ENCODE measurements at regions not wholly inside any gene's neighbourhood (a gene's known extent, or its start where the extent isn't known, plus 50 kb on each side); places are given as distances from the start of the nearest gene placed in this dataset.

DNA sequence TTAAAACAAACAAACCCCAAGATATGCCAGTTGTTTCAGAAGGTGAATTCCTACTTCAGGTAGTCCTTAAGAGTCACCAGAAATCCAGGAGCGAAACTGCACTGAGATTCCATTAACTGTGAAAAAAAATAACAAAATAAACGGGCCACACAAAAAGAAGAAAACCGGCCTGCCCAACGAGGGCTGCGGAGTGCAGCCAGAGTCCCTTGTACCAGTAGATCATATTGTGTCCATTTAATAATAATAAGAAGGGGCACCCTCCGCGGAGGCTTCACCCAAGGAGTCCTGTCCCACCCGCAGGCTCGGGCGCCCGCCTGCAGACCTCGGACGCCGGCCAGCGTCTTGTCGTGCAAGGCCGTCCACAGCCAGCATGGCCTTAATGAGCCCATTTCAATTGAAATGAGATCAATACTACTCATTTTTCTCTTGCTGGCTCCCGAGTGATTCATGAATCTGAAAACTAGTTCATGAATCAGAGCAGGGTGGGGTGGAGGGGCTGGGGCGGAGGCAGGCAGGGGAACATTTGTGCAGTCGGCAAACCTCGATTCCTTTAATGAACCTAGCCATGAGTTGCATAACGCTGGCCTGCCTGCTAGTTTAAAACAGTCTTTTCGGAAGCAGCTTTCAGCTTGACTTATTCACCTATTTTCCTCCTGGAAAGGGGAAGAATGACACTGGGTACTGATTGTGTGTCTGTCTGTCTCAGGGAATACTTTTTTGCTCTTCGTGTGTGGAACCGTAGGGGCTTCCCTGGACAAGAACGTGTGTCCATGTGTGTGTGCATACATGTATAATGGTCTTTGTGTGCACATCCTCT, 113.1 kb upstream of the IRF2BP2 start:
- ATAC-seq, result peak; percentile 4
- TF ChIP-seq ELF1 (tag; IDR thresholded peaks at IDR 0.05) (no peak), ZNF274 (IDR thresholded peaks at IDR 0.05; ENCODE audit: borderline replicate concordance, low read depth, low read length) (no peak), FUS (optimal IDR thresholded peaks at IDR 0.05; ENCODE audit: low read depth, low read length) (no peak), IFI16 (CRISPR knock-in tag; IDR thresholded peaks at IDR 0.05) (no peak), NELFE (IDR thresholded peaks at IDR 0.05; ENCODE audit: insufficient read depth, insufficient read length) (no peak), FOSL1 (tag; conservative IDR thresholded peaks at IDR 0.05) (no peak), NR1H2 (CRISPR knock-in tag; IDR thresholded peaks at IDR 0.05) (no peak), TAF15 (IDR thresholded peaks at IDR 0.05; ENCODE audit: low read depth, low read length) (no peak), SREBF1 (IDR thresholded peaks at IDR 0.05; ENCODE audit: borderline replicate concordance, low read depth, low read length) (no peak), GTF2A2 (tag; IDR thresholded peaks at IDR 0.05) (no peak), ZNF143 (CRISPR knock-in tag; IDR thresholded peaks at IDR 0.05) (no peak), RUNX1 (IDR thresholded peaks at IDR 0.05; ENCODE audit: low read depth) (0 out of 2 replicates have a peak, but pooled peaks have one; percentile 24)
- TF ChIP-seq, protein P1, sequence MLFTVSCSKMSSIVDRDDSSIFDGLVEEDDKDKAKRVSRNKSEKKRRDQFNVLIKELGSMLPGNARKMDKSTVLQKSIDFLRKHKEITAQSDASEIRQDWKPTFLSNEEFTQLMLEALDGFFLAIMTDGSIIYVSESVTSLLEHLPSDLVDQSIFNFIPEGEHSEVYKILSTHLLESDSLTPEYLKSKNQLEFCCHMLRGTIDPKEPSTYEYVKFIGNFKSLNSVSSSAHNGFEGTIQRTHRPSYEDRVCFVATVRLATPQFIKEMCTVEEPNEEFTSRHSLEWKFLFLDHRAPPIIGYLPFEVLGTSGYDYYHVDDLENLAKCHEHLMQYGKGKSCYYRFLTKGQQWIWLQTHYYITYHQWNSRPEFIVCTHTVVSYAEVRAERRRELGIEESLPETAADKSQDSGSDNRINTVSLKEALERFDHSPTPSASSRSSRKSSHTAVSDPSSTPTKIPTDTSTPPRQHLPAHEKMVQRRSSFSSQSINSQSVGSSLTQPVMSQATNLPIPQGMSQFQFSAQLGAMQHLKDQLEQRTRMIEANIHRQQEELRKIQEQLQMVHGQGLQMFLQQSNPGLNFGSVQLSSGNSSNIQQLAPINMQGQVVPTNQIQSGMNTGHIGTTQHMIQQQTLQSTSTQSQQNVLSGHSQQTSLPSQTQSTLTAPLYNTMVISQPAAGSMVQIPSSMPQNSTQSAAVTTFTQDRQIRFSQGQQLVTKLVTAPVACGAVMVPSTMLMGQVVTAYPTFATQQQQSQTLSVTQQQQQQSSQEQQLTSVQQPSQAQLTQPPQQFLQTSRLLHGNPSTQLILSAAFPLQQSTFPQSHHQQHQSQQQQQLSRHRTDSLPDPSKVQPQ (CRISPR knock-in tag; IDR thresholded peaks at IDR 0.05; ENCODE audit: borderline replicate concordance), result no peak
- TF ChIP-seq, protein P2, sequence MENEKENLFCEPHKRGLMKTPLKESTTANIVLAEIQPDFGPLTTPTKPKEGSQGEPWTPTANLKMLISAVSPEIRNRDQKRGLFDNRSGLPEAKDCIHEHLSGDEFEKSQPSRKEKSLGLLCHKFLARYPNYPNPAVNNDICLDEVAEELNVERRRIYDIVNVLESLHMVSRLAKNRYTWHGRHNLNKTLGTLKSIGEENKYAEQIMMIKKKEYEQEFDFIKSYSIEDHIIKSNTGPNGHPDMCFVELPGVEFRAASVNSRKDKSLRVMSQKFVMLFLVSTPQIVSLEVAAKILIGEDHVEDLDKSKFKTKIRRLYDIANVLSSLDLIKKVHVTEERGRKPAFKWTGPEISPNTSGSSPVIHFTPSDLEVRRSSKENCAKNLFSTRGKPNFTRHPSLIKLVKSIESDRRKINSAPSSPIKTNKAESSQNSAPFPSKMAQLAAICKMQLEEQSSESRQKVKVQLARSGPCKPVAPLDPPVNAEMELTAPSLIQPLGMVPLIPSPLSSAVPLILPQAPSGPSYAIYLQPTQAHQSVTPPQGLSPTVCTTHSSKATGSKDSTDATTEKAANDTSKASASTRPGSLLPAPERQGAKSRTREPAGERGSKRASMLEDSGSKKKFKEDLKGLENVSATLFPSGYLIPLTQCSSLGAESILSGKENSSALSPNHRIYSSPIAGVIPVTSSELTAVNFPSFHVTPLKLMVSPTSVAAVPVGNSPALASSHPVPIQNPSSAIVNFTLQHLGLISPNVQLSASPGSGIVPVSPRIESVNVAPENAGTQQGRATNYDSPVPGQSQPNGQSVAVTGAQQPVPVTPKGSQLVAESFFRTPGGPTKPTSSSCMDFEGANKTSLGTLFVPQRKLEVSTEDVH (IDR thresholded peaks at IDR 0.05; ENCODE audit: low read depth, partially characterized antibody), result no peak
- TF ChIP-seq, protein P3, sequence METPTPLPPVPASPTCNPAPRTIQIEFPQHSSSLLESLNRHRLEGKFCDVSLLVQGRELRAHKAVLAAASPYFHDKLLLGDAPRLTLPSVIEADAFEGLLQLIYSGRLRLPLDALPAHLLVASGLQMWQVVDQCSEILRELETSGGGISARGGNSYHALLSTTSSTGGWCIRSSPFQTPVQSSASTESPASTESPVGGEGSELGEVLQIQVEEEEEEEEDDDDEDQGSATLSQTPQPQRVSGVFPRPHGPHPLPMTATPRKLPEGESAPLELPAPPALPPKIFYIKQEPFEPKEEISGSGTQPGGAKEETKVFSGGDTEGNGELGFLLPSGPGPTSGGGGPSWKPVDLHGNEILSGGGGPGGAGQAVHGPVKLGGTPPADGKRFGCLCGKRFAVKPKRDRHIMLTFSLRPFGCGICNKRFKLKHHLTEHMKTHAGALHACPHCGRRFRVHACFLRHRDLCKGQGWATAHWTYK (CRISPR knock-in tag; IDR thresholded peaks at IDR 0.05), result no peak

More for the DNA sequence above, 113.1 kb upstream of the IRF2BP2 start:
- H3K4me1 ChIP-seq (replicated peaks in 1 of 2; ENCODE audit: control insufficient read depth in 2 of 2, insufficient read depth in 2 of 2, low read length in 2 of 2), result peaks cover 45 to 70% of the 10 kb centered on the region in 2 experiments
- H3K4me3 ChIP-seq, result peak overlapping the region; percentile 17; the same call in 1 of the 2 replicates
- H3K36me3 ChIP-seq (ENCODE audit: control insufficient read depth, insufficient read depth, low read length), result no peaks in the 10 kb centered on the region
- BruUV-seq (replicated peaks), result no TSS peak
- peaks cover 5% of the 10 kb centered on the region for H3K9me1 ChIP-seq (ENCODE audit: control insufficient read depth, insufficient read depth, low read length)
- WGBS (ENCODE audit: insufficient coverage, low coverage, missing lambda C conversion rate), result 61% methylated on average over 26 of the region's 26 CpGs
- peak overlapping the region; percentile 87 for H2AFZ ChIP-seq (ENCODE audit: low read depth, low read length)
- H4K20me1 ChIP-seq (replicated peaks; ENCODE audit: control insufficient read depth, insufficient read depth, low read length), result no peaks in the 10 kb centered on the region
- no peaks in the 10 kb centered on the region for H3K9me3 ChIP-seq (replicated peaks; ENCODE audit: control insufficient read depth, insufficient read depth, low read depth, low read length)
- in situ Hi-C loops (cut with MboI) (loop anchor here (10.0 kb wide), 1 partner anchor 108 kb away; the partner anchor contains the start of gene IRF2BP2), intact Hi-C loops (cut with micrococcal nuclease) (loop anchor here (5.0 kb wide), 1 partner anchor 234 kb away; no protein-coding TSS in a partner anchor)
- peak; percentile 53 to 65 (median 56) for DNase-seq (ENCODE audit: extremely low read depth in 1 of 4, low spot score in 3 of 4)
- no peaks in the 10 kb centered on the region for H3K79me2 ChIP-seq (ENCODE audit: control insufficient read depth, insufficient read depth, low read length)
- ChIA-PET CTCF (ENCODE audit: low intra/inter-chr PET ratio) (no interaction called here), POLR2A (interaction anchor here (0.6 to 3.5 kb wide), 15 partner anchors 8 to 368 kb away, joined by 3 to 42 read pairs (median 5); partner anchors contain the start of gene IRF2BP2)
- peak overlapping the region; percentile 87 for H3K4me2 ChIP-seq (ENCODE audit: insufficient read depth, low read length)
- H3K9ac ChIP-seq (ENCODE audit: insufficient read depth in 1 of 2, low read depth in 2 of 2, low read length in 2 of 2), result peak overlapping the region; percentile 72 to 88; a peak in 3 of 4 replicates
- H3K27ac ChIP-seq (ENCODE audit: extremely low read depth, low read depth, low read length), result peak overlapping the region; percentile 97
- H3K27me3 ChIP-seq (ENCODE audit: control insufficient read depth in 2 of 2, insufficient read depth in 2 of 2, low read length in 2 of 2), result no peaks in the 10 kb centered on the region
- no peak for FAIRE-seq

Measured in K562 (cell line).